PC-9 (cell line): ENCODE measurements at regions not wholly inside any gene's neighbourhood (a gene's known extent, or its start where the extent isn't known, plus 50 kb on each side); places are given as distances from the start of the nearest gene placed in this dataset.

Experiments
- BruUV-seq: library from RNA; stranded (reverse); fragments of 400-500 nt; replicated peaks from 2 replicates; lab custom pipeline; 2021; lab: Mats Ljungman, UMichigan
- CTCF ChIA-PET: fragments of 300-600 bp; sonication (Branson Sonifier 250); formaldehyde crosslinking; loops from one replicate; lab custom pipeline; 2022; ENCODE audit warnings: antibody characterized with exemption; lab: Charles Lee
- POLR2A ChIA-PET: fragments of 300-600 bp; sonication (Branson Sonifier 250); formaldehyde crosslinking; loops from one replicate; lab custom pipeline; 2022; ENCODE audit warnings: antibody characterized with exemption; ENCODE audit not compliant: unreplicated experiment; lab: Charles Lee
- DNase-seq, 2 experiments: peaks; one replicate each; pipeline versions ENCODE4 v3.0.0 to v3.0.0-alpha.2; 2015 to 2022; ENCODE audit warnings: mixed read lengths in 1 of 2
- H2AFZ ChIP-seq: fragments of 200-600 bp; sonication (generic); 2 replicates; pipeline ENCODE4 v1.8.1; 2017; ENCODE audit warnings: antibody characterized with exemption
- H3F3A ChIP-seq: fragments of 200-600 bp; sonication (generic); 2 replicates; pipeline ENCODE4 v1.8.1; 2017; ENCODE audit warnings: antibody characterized with exemption, mild to moderate bottlenecking, low read depth; ENCODE audit not compliant: insufficient read depth
- H3K27ac ChIP-seq: fragments of 200-600 bp; sonication (generic); 2 replicates; pipeline ENCODE4 v1.6.1; 2016; ENCODE audit warnings: mixed run types
- H3K27me3 ChIP-seq: fragments of 200-600 bp; sonication (generic); 2 replicates; pipeline ENCODE4 v1.6.1; 2016; ENCODE audit warnings: low read depth, mixed run types; ENCODE audit not compliant: insufficient read depth
- H3K36me3 ChIP-seq: fragments of 200-600 bp; sonication (generic); 2 replicates; pipeline ENCODE4 v1.6.1; 2016; ENCODE audit warnings: low read depth, mixed run types
- H3K4me1 ChIP-seq: fragments of 200-600 bp; sonication (generic); replicated peaks from 2 replicates; pipeline ENCODE4 v1.6.1; 2016; ENCODE audit warnings: mixed run types; ENCODE audit not compliant: insufficient read depth
- H3K4me2 ChIP-seq: fragments of 200-600 bp; sonication (generic); 2 replicates; pipeline ENCODE4 v1.6.1; 2017; ENCODE audit warnings: mixed run types
- H3K4me3 ChIP-seq: fragments of 200-600 bp; sonication (generic); 2 replicates; pipeline ENCODE4 v1.6.1; 2016; ENCODE audit warnings: mixed run types
- H3K79me2 ChIP-seq: fragments of 200-600 bp; sonication (generic); 2 replicates; pipeline ENCODE4 v1.6.1; 2017; ENCODE audit warnings: low read depth, mixed run types
- H3K9me2 ChIP-seq: fragments of 200-600 bp; sonication (generic); 2 replicates; pipeline ENCODE4 v1.8.1; 2017; ENCODE audit warnings: mild to moderate bottlenecking; ENCODE audit not compliant: insufficient read depth
- H3K9me3 ChIP-seq: fragments of 200-600 bp; sonication (generic); 2 replicates; pipeline ENCODE4 v1.8.1; 2016; ENCODE audit warnings: low read depth; ENCODE audit not compliant: insufficient read depth
- H4K20me1 ChIP-seq: fragments of 200-600 bp; sonication (generic); 2 replicates; pipeline ENCODE4 v1.8.1; 2017; ENCODE audit not compliant: insufficient read depth
- CTCF ChIP-seq: fragments of 200-600 bp; sonication (generic); conservative IDR thresholded peaks from 2 replicates; pipeline ENCODE4 v1.6.1; 2017; ENCODE audit warnings: mixed run types, antibody characterized with exemption, mild to moderate bottlenecking, moderate library complexity
- EZH2 ChIP-seq: fragments of 200-600 bp; sonication (generic); IDR thresholded peaks from 2 replicates; pipeline ENCODE4 v1.8.0; 2017; ENCODE audit warnings: antibody characterized with exemption, low read depth
- intact Hi-C: fragments of 100-400 bp; cut with micrococcal nuclease; formaldehyde crosslinking; loops from one replicate; pipeline ENCODE4 v1.10.0; 2022; ENCODE audit not compliant: unreplicated experiment

- H3K9me3 ChIP-seq = no peaks in the 10 kb centered on the region
- no peaks in the 10 kb centered on the region for H3K36me3 ChIP-seq
- ChIA-PET CTCF (no interaction called here), POLR2A (no interaction called here)
- H3K79me2 ChIP-seq = no peaks in the 10 kb centered on the region
- H3F3A ChIP-seq = no peaks in the 10 kb centered on the region
- intact Hi-C loops = no loop called here
- H3K27me3 ChIP-seq = no peaks in the 10 kb centered on the region
- DNase-seq = no peak
- no peak overlapping the region for H3K4me3 ChIP-seq
- H3K9me2 ChIP-seq = no peaks in the 10 kb centered on the region
- H4K20me1 ChIP-seq = no peaks in the 10 kb centered on the region
- H3K27ac ChIP-seq = no peak overlapping the region
- no peaks in the 10 kb centered on the region for H3K4me1 ChIP-seq
- no peak overlapping the region for H3K4me2 ChIP-seq
- no peak overlapping the region for H2AFZ ChIP-seq
- TF ChIP-seq EZH2 (no peak), CTCF (no peak)
- BruUV-seq = no TSS peak
These were observed 85.5 kb downstream of the PALM2AKAP2 start for GRCh38 chr9:109865521-109865920.

GRCh38 chr9:109868207-109868606, 88.2 kb downstream of the PALM2AKAP2 start:
- DNase-seq = no peak
- Histone ChIP-seq H3K4me3 (no peak overlapping the region), H4K20me1 (no peaks in the 10 kb centered on the region), H3K9me3 (no peaks in the 10 kb centered on the region), H3K27ac (no peak overlapping the region), H3K9me2 (0 out of 2 replicates have a peak, but pooled peaks cover 4% of the 10 kb centered on the region), H3K4me1 (no peaks in the 10 kb centered on the region), H3K36me3 (no peaks in the 10 kb centered on the region), H2AFZ (no peak overlapping the region), H3K4me2 (no peak overlapping the region), H3K27me3 (no peaks in the 10 kb centered on the region), H3K79me2 (no peaks in the 10 kb centered on the region), H3F3A (no peaks in the 10 kb centered on the region)
- no TSS peak for BruUV-seq
- no peak for TF ChIP-seq CTCF
- TF ChIP-seq EZH2 = no peak
- intact Hi-C loops = no loop called here
- ChIA-PET CTCF (no interaction called here), POLR2A (no interaction called here)

GRCh38 chr9:109868722-109869121, 88.7 kb downstream of the PALM2AKAP2 start:
- ChIA-PET POLR2A (no interaction called here), CTCF (interaction anchor here (0.6 kb wide), 1 partner anchor 45 kb away, joined by 4 read pairs; no protein-coding TSS in a partner anchor)
- no peaks in the 10 kb centered on the region for H3K27me3 ChIP-seq
- H4K20me1 ChIP-seq = no peaks in the 10 kb centered on the region
- TF ChIP-seq CTCF = no peak
- no peak for TF ChIP-seq EZH2
- no peak overlapping the region for H2AFZ ChIP-seq
- H3K4me3 ChIP-seq = no peak overlapping the region
- H3K36me3 ChIP-seq = no peaks in the 10 kb centered on the region
- H3K9me3 ChIP-seq = no peaks in the 10 kb centered on the region
- H3K27ac ChIP-seq = no peak overlapping the region
- peaks cover 4% of the 10 kb centered on the region; the same call in 1 of the 2 replicates for H3K4me1 ChIP-seq
- H3F3A ChIP-seq = no peaks in the 10 kb centered on the region
- H3K4me2 ChIP-seq = no peak overlapping the region
- 0 out of 2 replicates have a peak, but pooled peaks cover 4% of the 10 kb centered on the region for H3K9me2 ChIP-seq
- BruUV-seq = no TSS peak
- H3K79me2 ChIP-seq = no peaks in the 10 kb centered on the region
- no peak for DNase-seq
- intact Hi-C loops = no loop called here
